ENCODE measurements at regions not wholly inside any gene's neighbourhood (a gene's known extent, or its start where the extent isn't known, plus 50 kb on each side); places are given as distances from the start of the nearest gene placed in this dataset.
"Not testable (repeated sequence)": the region's sequence is repeated elsewhere in the genome, so short reads cannot be mapped to it uniquely, and the experiment has no call there.

DNA sequence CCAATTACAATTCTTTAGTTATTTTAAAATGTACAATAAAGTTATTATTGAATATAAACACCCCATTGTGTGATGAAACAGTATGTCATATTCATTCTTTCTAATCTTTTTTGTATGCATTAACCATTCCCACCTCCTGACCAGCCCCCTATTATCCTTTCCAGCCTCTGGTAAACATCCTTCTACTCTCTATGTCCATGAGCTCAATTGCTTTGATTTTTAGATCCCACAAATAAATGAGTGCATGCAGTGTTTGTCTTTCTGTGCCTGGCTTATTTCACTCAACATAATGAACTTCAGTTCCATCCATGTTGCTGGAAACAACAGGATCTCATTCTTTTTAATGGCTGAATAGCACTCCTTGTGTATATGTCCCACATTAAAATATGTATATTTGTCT is 1858.9 kb upstream of the C9orf72 start:
- Histone ChIP-seq H3K23ac (ENCODE audit: low read depth, low read length) (no peak overlapping the region), H4K20me1 (ENCODE audit: insufficient read depth, low read length) (no peaks in the 10 kb centered on the region), H2BK20ac (ENCODE audit: low read depth, low read length) (no peak overlapping the region), H2BK120ac (ENCODE audit: low read depth, low read length) (no peak overlapping the region), H3K36me3 (ENCODE audit: control insufficient read depth, insufficient read depth, low read length) (no peaks in the 10 kb centered on the region), H4K5ac (ENCODE audit: low read depth, low read length) (no peak overlapping the region), H3K4ac (ENCODE audit: low read depth, low read length) (no peak overlapping the region), H3K4me3 (ENCODE audit: insufficient read depth, low read depth, low read length) (no peak overlapping the region), H2AFZ (replicated peaks; ENCODE audit: low read length, poor library complexity) (no peak overlapping the region), H3K56ac (ENCODE audit: extremely low read depth, insufficient read depth, low read length) (no peak overlapping the region), H2BK5ac (ENCODE audit: low read depth, low read length, poor library complexity, severe bottlenecking) (no peak overlapping the region), H3K14ac (replicated peaks; ENCODE audit: low read depth, low read length) (no peak overlapping the region), H3K9me3 (ENCODE audit: control insufficient read depth, insufficient read depth, low read length) (no peaks in the 10 kb centered on the region), H2BK15ac (ENCODE audit: low read depth, low read length) (no peak overlapping the region), H3K9ac (ENCODE audit: low read depth, low read length) (no peak overlapping the region), H3K27ac (ENCODE audit: insufficient read depth, low read length) (no peak overlapping the region), H4K91ac (ENCODE audit: insufficient read depth, low read depth, low read length) (no peak overlapping the region), H2AK9ac (replicated peaks; ENCODE audit: low read depth, low read length, poor library complexity) (no peak overlapping the region), H3K18ac (ENCODE audit: low read depth, low read length) (no peak overlapping the region), H3K27me3 (ENCODE audit: control insufficient read depth, insufficient read depth, low read length) (no peaks in the 10 kb centered on the region), H3K79me1 (ENCODE audit: low read depth in 1 of 2, low read length in 2 of 2) (no peaks in the 10 kb centered on the region), H3K9me1 (ENCODE audit: insufficient read depth, low read length) (no peaks in the 10 kb centered on the region), H3K4me2 (ENCODE audit: low read depth, low read length) (no peak overlapping the region), H2AK5ac (ENCODE audit: low read depth, low read length) (no peak overlapping the region), H3K4me1 (ENCODE audit: control insufficient read depth, insufficient read depth, low read length) (no peaks in the 10 kb centered on the region), H4K8ac (ENCODE audit: low read depth in 2 of 2, low read length in 2 of 2) (no peak overlapping the region)
- ChIA-PET POLR2A (ENCODE audit: unreplicated experiment) (no interaction called here), CTCF (no interaction called here)
- no peak for DNase-seq
- intact Hi-C loops (cut with micrococcal nuclease) = no loop called here
- ATAC-seq (ENCODE audit: low read depth) = no peak
- TF ChIP-seq, protein P1, sequence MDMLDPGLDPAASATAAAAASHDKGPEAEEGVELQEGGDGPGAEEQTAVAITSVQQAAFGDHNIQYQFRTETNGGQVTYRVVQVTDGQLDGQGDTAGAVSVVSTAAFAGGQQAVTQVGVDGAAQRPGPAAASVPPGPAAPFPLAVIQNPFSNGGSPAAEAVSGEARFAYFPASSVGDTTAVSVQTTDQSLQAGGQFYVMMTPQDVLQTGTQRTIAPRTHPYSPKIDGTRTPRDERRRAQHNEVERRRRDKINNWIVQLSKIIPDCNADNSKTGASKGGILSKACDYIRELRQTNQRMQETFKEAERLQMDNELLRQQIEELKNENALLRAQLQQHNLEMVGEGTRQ (IDR thresholded peaks at IDR 0.05; ENCODE audit: low read depth, low read length) = no peak
- no peak for TF ChIP-seq SMC3 (IDR thresholded peaks at IDR 0.05; ENCODE audit: low read depth, low read length)
- TF ChIP-seq CHD1 (IDR thresholded peaks at IDR 0.05; ENCODE audit: low read depth, low read length) = no peak
- TF ChIP-seq MAZ (IDR thresholded peaks at IDR 0.05; ENCODE audit: borderline replicate concordance, low read depth, low read length) = no peak
- in situ Hi-C loops (cut with MboI; ENCODE audit: low sequenced_read_pairs) = no loop called here
- dilution Hi-C loops (cut with HindIII; ENCODE audit: low sequenced_read_pairs, unreplicated experiment) = no loop called here
- BruUV-seq (replicated peaks) = no TSS peak

DNA sequence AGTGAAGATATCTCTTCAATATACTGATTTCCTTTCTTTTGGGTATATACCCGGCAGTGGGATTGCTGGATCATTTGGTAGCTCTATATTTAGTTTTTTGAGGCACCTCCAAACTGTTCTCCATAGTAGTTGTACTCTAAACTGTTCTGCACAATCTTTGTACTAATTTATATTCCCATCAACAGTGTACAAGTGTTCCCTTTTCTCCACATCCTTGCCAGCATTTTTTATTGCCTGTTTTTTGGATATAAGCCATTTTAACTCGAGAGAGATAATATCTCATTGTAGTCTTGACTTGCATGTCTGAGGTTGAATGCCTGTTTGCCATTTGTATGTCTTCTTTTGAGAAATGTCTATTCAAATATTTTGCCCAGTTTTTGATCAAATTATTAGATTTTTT is 1859.4 kb upstream of the C9orf72 start:
- H2BK20ac ChIP-seq (ENCODE audit: low read depth, low read length); ATAC-seq (ENCODE audit: low read depth); CTCF ChIA-PET; BruUV-seq (replicated peaks); H4K8ac ChIP-seq (ENCODE audit: low read depth in 2 of 2, low read length in 2 of 2); H3K36me3 ChIP-seq (ENCODE audit: control insufficient read depth, insufficient read depth, low read length); H3K27me3 ChIP-seq (ENCODE audit: control insufficient read depth, insufficient read depth, low read length); H3K4me3 ChIP-seq (ENCODE audit: insufficient read depth, low read depth, low read length); H2AK5ac ChIP-seq (ENCODE audit: low read depth, low read length); H3K14ac ChIP-seq (replicated peaks; ENCODE audit: low read depth, low read length); H4K91ac ChIP-seq (ENCODE audit: insufficient read depth, low read depth, low read length); H2BK5ac ChIP-seq (ENCODE audit: low read depth, low read length, poor library complexity, severe bottlenecking); H3K23ac ChIP-seq (ENCODE audit: low read depth, low read length); H2AK9ac ChIP-seq (replicated peaks; ENCODE audit: low read depth, low read length, poor library complexity); POLR2A ChIA-PET (ENCODE audit: unreplicated experiment); H3K4ac ChIP-seq (ENCODE audit: low read depth, low read length); H4K20me1 ChIP-seq (ENCODE audit: insufficient read depth, low read length); H2AFZ ChIP-seq (replicated peaks; ENCODE audit: low read length, poor library complexity); H2BK15ac ChIP-seq (ENCODE audit: low read depth, low read length); H3K18ac ChIP-seq (ENCODE audit: low read depth, low read length); H3K56ac ChIP-seq (ENCODE audit: extremely low read depth, insufficient read depth, low read length); DNase-seq; dilution Hi-C loops (cut with HindIII; ENCODE audit: low sequenced_read_pairs, unreplicated experiment); H3K4me1 ChIP-seq (ENCODE audit: control insufficient read depth, insufficient read depth, low read length); H4K5ac ChIP-seq (ENCODE audit: low read depth, low read length); H3K27ac ChIP-seq (ENCODE audit: insufficient read depth, low read length); H3K79me1 ChIP-seq (ENCODE audit: low read depth in 1 of 2, low read length in 2 of 2); H3K9me3 ChIP-seq (ENCODE audit: control insufficient read depth, insufficient read depth, low read length); intact Hi-C loops (cut with micrococcal nuclease); H3K9ac ChIP-seq (ENCODE audit: low read depth, low read length); in situ Hi-C loops (cut with MboI; ENCODE audit: low sequenced_read_pairs); H3K9me1 ChIP-seq (ENCODE audit: insufficient read depth, low read length); H3K4me2 ChIP-seq (ENCODE audit: low read depth, low read length); H2BK120ac ChIP-seq (ENCODE audit: low read depth, low read length): not testable (repeated sequence)
- WGBS, 2 experiments (ENCODE audit: extremely low coverage in 2 of 2, insufficient read length in 1 of 2) = no CpG with 5 or more reads among the region's 2 CpGs
